ENCODE measurements at regions not wholly inside any gene's neighbourhood (a gene's known extent, or its start where the extent isn't known, plus 50 kb on each side); places are given as distances from the start of the nearest gene placed in this dataset.

DNA sequence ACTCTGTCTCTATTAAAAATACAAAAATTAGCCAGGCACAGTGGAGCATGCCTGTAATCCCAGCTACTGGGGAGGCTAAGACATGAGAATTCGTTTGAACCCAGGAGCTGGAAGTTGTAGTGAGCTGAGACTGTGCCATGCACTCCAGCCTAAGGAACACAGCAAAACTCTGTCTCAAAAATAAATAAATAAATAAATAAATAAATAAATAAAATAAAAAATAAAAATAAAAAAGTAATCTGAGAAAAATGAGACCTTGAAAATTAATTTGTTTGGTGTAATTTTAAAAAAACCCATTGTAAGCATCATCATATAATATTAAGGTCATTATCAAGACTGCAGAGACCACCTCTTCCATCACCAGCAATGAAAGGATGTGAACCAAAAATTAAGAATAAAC, 997.1 kb downstream of the CDH18 start:
- no peak for DNase-seq (ENCODE audit: low read depth)
- H3K4me3 ChIP-seq (ENCODE audit: low read depth, low read length) = no peak overlapping the region
- TF ChIP-seq, protein P1, sequence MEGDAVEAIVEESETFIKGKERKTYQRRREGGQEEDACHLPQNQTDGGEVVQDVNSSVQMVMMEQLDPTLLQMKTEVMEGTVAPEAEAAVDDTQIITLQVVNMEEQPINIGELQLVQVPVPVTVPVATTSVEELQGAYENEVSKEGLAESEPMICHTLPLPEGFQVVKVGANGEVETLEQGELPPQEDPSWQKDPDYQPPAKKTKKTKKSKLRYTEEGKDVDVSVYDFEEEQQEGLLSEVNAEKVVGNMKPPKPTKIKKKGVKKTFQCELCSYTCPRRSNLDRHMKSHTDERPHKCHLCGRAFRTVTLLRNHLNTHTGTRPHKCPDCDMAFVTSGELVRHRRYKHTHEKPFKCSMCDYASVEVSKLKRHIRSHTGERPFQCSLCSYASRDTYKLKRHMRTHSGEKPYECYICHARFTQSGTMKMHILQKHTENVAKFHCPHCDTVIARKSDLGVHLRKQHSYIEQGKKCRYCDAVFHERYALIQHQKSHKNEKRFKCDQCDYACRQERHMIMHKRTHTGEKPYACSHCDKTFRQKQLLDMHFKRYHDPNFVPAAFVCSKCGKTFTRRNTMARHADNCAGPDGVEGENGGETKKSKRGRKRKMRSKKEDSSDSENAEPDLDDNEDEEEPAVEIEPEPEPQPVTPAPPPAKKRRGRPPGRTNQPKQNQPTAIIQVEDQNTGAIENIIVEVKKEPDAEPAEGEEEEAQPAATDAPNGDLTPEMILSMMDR (conservative IDR thresholded peaks at IDR 0.05; ENCODE audit: low read depth, low read length) = no peak

DNA sequence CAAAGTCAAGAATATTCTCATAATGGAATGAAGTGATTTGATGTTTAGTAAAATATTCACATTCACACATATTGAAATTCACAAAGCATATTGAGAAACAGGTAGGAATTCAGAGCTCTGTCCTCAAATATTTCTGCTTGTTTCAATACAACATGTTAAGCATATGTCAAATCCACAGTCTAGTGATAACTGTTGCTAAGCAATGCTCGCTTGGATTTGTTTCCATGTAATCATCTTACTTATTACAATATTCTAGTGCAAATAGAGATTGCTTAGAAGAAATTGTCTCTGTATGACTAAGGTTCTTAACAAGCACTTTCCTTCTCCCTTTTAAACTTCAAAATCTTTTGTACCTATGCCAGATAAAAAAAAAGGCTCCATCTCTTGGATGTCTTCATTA, 995.7 kb downstream of the CDH18 start:
- no peak overlapping the region for H3K4me3 ChIP-seq (ENCODE audit: low read depth, low read length)
- DNase-seq (ENCODE audit: low read depth) = no peak
- TF ChIP-seq, protein P1 (conservative IDR thresholded peaks at IDR 0.05; ENCODE audit: low read depth, low read length) = no peak

DNA sequence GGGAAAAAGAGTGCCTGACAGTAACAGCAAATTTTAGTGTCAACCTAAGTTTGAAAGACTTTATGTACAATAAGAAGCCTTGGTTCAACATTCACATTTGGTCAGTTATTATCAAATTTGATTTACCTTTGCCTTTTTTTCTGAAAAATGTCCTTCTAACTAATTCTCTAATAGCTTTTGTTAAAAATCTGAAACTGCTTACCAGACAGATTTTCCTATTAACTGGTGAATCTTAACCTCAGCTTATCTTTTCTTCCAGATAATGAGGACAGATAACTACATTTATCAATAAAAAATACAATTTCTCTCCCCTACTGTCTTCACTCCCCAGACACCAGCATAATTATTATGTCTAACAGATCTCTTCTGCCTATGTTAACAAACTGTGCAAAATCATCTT, 988.5 kb downstream of the CDH18 start:
- H3K4me3 ChIP-seq (ENCODE audit: low read depth, low read length) = no peak overlapping the region
- TF ChIP-seq, protein P1 (conservative IDR thresholded peaks at IDR 0.05; ENCODE audit: low read depth, low read length) = no peak
- DNase-seq (ENCODE audit: low read depth) = no peak

DNA sequence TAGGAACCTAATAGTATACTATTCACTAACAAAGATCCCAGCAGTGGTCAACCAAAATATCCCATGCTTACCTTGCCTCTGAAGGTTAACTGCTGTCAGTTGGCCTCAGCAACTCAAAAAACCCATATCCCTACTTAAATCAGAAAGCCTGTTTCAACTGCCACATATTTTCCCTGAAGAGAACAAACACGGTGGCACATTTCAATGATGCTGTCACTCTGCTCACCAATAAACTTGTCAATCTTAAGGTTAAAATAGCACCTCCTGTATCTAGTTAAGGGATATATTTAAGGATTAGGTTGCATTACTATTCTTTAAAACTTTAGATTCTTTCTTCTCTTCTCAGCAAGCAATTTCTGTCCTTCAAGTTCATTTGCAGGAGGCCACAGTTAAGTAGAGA, 986.9 kb downstream of the CDH18 start:
- DNase-seq (ENCODE audit: low read depth) = no peak
- H3K4me3 ChIP-seq (ENCODE audit: low read depth, low read length) = no peak overlapping the region
- TF ChIP-seq, protein P1 (conservative IDR thresholded peaks at IDR 0.05; ENCODE audit: low read depth, low read length) = no peak

DNA sequence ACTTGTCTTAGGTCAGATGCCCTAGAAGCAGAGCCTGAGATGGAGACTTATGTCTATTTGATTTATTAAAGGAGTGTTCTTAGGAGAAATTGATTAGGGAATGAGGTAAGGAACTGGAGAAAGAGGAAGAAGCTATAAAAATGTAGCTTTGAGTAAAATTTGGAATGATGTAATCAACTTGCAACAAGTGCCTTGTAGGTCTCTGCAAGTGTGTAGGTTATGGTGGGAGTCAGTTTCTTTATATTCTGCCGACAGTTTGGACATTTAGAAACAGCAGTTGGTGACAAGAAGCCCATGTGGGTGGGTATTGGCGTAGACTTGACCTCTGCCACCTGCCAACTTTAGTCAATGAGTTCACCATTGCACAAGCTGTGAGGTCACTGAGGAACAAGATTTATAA, 986.5 kb downstream of the CDH18 start:
- TF ChIP-seq, protein P1 (conservative IDR thresholded peaks at IDR 0.05; ENCODE audit: low read depth, low read length) = no peak
- H3K4me3 ChIP-seq (ENCODE audit: low read depth, low read length) = no peak overlapping the region
- no peak for DNase-seq (ENCODE audit: low read depth)

DNA sequence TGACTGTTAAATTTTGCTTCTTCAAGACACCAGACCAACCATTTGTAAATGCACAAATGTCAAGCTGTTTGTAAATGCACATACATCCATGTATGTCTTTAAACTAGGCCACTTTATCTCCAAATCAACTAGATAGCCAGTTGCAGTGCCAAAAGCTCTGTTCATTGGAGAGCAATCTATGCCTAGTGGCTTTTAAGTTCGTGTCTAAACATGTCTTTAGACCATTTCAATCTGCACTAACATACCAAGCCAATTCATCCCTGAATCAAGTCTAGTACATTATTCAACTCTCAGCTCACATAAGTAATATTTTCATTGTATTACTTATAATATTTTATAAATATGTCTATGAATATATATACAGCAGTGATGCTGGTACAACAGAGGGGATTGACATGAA, 985.9 kb downstream of the CDH18 start:
- TF ChIP-seq, protein P1 (conservative IDR thresholded peaks at IDR 0.05; ENCODE audit: low read depth, low read length) = no peak
- no peak for DNase-seq (ENCODE audit: low read depth)
- H3K4me3 ChIP-seq (ENCODE audit: low read depth, low read length) = no peak overlapping the region

DNA sequence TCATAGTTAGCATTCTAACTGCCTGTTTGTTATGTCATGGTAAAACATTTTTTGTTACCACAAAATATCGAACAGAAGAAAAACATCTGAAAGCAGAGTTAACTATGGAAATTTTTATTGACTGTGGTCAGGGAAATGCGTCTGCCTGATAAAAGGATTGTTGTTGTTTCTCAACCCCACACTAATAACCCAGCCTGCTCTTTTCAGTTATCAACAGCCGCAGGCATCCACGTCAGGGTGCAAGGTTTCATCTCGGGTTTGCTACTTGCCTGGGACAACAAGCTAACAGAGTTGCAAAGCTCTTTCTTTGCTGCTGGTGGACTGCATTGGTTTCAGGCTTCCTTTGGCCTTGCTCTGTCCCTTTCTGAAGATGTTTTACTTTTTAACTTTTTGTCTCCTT, 969.2 kb downstream of the CDH18 start:
- TF ChIP-seq, protein P1 (conservative IDR thresholded peaks at IDR 0.05; ENCODE audit: low read depth, low read length) = no peak
- no peak for DNase-seq (ENCODE audit: low read depth)
- H3K4me3 ChIP-seq (ENCODE audit: low read depth, low read length) = no peak overlapping the region

All from epithelial cell of proximal tubule (primary cell).